D721Med (cell line): ENCODE measurements at regions not wholly inside any gene's neighbourhood (a gene's known extent, or its start where the extent isn't known, plus 50 kb on each side); places are given as distances from the start of the nearest gene placed in this dataset.

ENCODE experiments used
- DNase-seq: peaks from one replicate; pipeline ENCODE4 v3.0.0; 2011; ENCODE audit warnings: low spot score; ENCODE audit not compliant: insufficient read length
- FAIRE-seq: peaks from 2 replicates; lab custom pipeline; 2011; peaks lifted over from hg19 to GRCh38; lab: Jason Lieb, UNC
- TF ChIP-seq, protein P1 (sequence below): IDR thresholded peaks from 2 replicates; pipeline ENCODE4 v1.5.1; 2012; ENCODE audit warnings: mild to moderate bottlenecking, control low read depth; ENCODE audit not compliant: insufficient read depth; ENCODE audit errors: missing control alignments

DNA sequence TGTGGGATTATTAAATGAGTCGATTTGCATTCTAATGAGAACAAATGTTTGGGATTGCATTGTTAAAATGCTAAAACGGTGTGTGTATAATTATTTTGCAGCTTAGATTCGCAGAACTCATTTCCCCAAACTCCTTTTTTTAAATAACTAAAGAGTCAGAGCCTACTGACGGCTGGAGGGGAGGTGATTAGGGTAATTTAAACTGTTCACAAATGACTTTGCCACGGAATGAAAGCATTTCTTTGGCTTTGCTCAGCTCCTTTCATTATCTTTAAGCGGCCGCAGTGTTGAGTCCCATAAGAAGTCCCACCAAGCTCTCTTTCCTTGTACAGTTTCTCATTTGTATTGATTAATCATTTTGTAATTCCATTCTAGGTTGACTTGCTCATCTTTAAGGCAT lies 1632.8 kb downstream of the MAT2B start:
- peak; percentile 63 for FAIRE-seq
- TF ChIP-seq, protein P1, sequence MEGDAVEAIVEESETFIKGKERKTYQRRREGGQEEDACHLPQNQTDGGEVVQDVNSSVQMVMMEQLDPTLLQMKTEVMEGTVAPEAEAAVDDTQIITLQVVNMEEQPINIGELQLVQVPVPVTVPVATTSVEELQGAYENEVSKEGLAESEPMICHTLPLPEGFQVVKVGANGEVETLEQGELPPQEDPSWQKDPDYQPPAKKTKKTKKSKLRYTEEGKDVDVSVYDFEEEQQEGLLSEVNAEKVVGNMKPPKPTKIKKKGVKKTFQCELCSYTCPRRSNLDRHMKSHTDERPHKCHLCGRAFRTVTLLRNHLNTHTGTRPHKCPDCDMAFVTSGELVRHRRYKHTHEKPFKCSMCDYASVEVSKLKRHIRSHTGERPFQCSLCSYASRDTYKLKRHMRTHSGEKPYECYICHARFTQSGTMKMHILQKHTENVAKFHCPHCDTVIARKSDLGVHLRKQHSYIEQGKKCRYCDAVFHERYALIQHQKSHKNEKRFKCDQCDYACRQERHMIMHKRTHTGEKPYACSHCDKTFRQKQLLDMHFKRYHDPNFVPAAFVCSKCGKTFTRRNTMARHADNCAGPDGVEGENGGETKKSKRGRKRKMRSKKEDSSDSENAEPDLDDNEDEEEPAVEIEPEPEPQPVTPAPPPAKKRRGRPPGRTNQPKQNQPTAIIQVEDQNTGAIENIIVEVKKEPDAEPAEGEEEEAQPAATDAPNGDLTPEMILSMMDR, result no peak

DNA sequence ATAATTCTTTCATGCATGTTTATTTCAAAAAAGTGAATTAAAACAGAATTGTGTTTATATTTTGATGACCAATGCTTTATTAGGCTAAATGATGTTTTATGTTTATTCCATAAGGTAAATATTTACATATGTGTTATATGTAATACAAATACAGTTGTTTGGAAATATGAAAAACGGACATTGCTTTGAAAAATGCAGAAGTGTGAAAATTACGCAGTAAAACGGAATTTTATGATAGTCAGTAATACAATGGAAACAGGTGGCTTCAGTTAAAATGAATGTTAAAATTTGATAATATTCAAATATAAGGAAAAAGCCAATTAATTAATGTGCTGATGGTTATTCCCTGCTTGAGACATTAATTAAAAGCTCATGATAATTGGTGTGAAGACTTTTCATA lies 1633.8 kb downstream of the MAT2B start:
- DNase-seq, result no peak
- FAIRE-seq, result no peak
- TF ChIP-seq, protein P1, result no peak

More for the DNA sequence above, 1632.8 kb downstream of the MAT2B start:
- DNase-seq, result no peak

- TF ChIP-seq, protein P1, result no peak
- no peak for FAIRE-seq
- DNase-seq, result no peak
These were observed 1634.3 kb downstream of the MAT2B start for GRCh38 chr5:165139721-165140120.

GRCh38 chr5:165143741-165144140 lies 1638.3 kb downstream of the MAT2B start:
- TF ChIP-seq, protein P1, result no peak
- no peak for DNase-seq
- no peak for FAIRE-seq

- DNase-seq (no peak), FAIRE-seq (no peak)
- TF ChIP-seq, protein P1, result no peak
These were observed 1644.0 kb downstream of the MAT2B start for GRCh38 chr5:165149431-165149830.

GRCh38 chr5:165152058-165152457 lies 1646.6 kb downstream of the MAT2B start:
- FAIRE-seq, result no peak
- no peak for DNase-seq
- TF ChIP-seq, protein P1, result no peak

- FAIRE-seq (no peak), DNase-seq (no peak)
- TF ChIP-seq, protein P1, result no peak
These were observed 1651.8 kb downstream of the MAT2B start for GRCh38 chr5:165157219-165157618.
